Fibroblast of mammary gland (primary cell): ENCODE measurements at regions not wholly inside any gene's neighbourhood (a gene's known extent, or its start where the extent isn't known, plus 50 kb on each side); places are given as distances from the start of the nearest gene placed in this dataset.

Experiments
- DNase-seq: peaks from one replicate; pipeline ENCODE4 v3.0.0-alpha.2; 2010; ENCODE audit warnings: low read depth
- H3K4me3 ChIP-seq: 2 replicates; pipeline ENCODE4 v1.5.1; 2011; ENCODE audit warnings: low read depth, mild to moderate bottlenecking, low read length, moderate library complexity; ENCODE audit not compliant: control insufficient read depth
- TF ChIP-seq, protein P1 (sequence below): conservative IDR thresholded peaks from 2 replicates; pipeline ENCODE4 v1.5.1; 2011; ENCODE audit warnings: low read depth, low read length, inconsistent platforms; ENCODE audit not compliant: control insufficient read depth, insufficient read depth

DNA sequence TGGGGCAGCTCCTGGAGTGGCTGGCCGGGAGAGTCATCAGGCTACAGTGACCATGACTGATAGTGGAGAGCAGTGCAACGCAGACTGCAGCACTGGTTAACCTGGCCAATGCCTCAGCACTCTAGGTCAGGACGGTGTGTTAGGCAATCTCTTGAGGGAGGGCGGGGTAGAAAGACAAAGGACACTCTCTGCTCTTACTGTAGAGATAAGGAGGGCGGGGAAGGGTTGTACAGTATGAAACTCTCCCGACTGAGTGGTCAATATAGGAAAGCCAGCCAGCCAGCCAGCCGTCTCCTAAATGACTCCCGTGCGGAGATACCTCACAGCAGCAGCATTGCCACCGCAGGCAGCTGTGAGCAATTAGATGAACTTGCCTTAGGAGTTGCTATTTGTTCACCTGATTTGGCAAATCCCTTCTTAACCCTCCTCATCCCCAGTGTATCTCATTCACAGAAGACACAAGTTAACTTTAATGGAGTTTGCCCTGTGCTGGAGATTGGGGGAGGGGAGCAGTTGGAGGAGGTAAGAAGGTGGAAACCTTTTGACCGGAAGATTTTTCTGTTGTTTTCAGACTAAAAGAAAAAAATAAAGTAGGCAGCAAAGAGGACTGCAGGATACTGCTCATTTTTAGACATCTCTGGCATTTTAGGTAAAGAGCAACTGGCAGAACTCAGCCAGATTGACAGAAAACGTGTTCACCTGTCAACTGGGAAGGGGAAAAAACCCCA, 330.5 kb downstream of the HNRNPD start:
- TF ChIP-seq, protein P1, sequence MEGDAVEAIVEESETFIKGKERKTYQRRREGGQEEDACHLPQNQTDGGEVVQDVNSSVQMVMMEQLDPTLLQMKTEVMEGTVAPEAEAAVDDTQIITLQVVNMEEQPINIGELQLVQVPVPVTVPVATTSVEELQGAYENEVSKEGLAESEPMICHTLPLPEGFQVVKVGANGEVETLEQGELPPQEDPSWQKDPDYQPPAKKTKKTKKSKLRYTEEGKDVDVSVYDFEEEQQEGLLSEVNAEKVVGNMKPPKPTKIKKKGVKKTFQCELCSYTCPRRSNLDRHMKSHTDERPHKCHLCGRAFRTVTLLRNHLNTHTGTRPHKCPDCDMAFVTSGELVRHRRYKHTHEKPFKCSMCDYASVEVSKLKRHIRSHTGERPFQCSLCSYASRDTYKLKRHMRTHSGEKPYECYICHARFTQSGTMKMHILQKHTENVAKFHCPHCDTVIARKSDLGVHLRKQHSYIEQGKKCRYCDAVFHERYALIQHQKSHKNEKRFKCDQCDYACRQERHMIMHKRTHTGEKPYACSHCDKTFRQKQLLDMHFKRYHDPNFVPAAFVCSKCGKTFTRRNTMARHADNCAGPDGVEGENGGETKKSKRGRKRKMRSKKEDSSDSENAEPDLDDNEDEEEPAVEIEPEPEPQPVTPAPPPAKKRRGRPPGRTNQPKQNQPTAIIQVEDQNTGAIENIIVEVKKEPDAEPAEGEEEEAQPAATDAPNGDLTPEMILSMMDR: no peak
- no peak for DNase-seq
- H3K4me3 ChIP-seq: no peak overlapping the region

DNA sequence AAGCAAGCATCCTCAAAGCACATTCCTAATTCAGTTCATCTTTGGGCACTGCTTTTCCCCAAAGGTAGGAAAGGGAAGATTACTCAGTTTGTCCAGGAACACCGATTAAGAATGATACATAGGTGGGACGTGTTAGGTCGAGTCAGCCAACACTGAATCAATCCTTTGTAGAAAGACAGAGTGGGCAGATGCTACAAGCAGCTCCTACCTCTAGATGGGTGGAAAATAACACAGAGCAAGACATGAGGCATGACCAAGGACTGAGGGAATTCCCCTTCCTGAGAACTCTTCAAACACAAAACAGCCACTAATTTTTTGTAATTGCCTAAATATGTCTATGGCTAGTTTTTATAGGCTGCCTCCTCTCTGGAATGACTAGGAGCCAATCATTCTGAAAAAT, 331.7 kb downstream of the HNRNPD start:
- DNase-seq: no peak
- no peak overlapping the region for H3K4me3 ChIP-seq
- TF ChIP-seq, protein P1: no peak

DNA sequence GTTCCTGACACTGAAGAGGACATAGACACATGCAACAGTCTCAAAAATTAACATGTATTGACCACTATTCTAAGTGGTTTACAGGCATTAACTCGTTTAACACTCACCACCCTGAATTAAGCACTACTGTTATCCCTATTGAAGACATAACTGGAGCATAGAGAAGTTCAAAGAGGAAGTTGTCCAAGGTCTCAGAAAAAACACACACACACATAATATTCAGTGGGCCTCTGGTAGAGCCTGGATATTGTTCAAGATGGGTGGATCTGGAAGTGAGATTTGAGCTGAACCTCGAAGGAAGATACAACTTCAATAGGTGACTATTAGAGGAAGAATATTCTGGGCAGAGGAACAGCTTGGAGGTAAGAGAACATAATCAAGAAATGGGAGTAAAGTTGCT, 334.9 kb downstream of the HNRNPD start:
- no peak for DNase-seq
- TF ChIP-seq, protein P1: no peak
- H3K4me3 ChIP-seq: no peak overlapping the region

DNA sequence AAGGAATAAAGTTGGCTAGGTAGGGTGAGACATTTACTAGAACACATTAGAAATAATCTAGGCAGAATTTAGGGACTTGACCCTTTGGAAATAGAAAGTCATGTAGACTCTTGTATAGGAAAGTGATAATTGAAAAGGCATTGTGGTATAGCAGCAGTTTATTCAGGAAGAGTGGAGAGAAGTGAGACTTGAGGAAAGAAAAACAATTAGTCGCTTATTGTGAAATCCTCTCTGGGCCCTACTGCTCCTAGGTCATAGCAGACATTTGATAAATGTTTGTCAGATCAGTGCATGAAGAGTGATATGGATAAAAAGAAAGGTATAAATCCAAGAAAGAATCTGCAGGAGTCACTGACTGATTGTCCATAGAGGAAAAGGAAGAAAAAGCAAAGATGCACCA, 337.6 kb downstream of the HNRNPD start:
- TF ChIP-seq, protein P1: no peak
- no peak for DNase-seq
- no peak overlapping the region for H3K4me3 ChIP-seq

DNA sequence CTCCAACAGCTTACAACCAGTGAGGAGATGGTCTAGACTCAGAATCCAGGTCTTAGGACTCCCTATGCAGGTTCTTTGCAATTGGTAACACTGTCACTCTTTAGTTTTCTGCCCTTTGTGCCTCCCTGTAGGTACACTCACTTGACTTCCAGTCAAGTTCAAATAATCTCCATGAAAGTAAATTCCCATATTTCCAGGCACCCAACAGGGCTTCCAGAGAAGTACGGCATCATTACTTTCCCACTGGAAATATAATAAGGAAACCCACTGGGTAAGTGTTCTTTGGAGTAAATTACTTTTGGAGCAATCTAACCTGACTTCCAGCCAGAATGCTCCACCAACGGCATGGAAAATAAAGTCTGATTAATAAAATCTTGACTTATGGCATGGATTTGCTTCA, 338.9 kb downstream of the HNRNPD start:
- TF ChIP-seq, protein P1: no peak
- no peak for DNase-seq
- H3K4me3 ChIP-seq: no peak overlapping the region

DNA sequence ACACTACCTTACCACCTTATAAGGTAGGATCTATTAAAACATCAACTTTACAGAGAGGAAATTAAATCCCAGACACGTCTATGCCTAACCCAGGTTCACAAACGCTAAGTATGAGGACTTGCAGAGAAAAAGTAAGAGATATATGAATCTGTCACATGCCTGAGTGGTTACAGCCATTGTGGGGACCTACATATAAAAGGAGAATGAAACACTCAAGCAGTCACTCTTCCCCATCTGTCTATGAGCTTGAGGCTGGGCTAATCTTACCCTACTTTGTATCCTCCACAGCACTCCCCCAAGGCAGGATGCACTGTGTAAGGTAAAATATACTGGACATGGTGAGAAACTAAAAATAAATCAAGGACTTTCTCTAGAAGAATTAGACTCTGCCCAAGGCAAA, 339.9 kb downstream of the HNRNPD start:
- DNase-seq: no peak
- TF ChIP-seq, protein P1: no peak
- no peak overlapping the region for H3K4me3 ChIP-seq

DNA sequence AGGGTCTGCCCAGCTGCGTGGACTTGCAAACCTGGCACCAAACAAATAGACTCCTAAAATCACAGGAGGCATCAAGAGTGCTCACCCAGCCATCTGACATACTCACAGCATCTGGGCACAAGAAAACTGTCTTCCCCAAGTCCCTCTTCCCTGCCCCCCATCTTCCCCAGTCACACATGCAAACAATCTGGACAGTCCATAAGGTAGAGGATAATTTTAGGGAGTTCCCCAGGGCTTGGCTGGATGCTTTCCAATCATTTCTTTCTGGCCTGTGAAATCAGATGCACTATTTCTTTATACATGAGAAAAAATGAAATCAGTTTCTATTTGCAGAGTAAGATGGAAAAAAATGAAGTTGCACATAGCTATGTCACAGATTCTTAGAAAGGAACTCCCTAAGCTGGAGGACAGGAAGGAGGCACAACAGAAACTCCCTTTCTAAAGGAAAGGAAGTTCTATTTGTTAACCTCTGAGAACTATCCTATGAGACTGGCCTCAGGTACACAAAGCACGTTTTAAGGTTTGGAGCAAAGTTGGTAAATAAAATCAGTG, 342.3 kb downstream of the HNRNPD start:
- TF ChIP-seq, protein P1: no peak
- no peak for DNase-seq
- H3K4me3 ChIP-seq: no peak overlapping the region
